Adrenal gland (tissue), 5 donors: ENCODE measurements at regions not wholly inside any gene's neighbourhood (a gene's known extent, or its start where the extent isn't known, plus 50 kb on each side); places are given as distances from the start of the nearest gene placed in this dataset.

ENCODE experiments used
- CTCF ChIP-seq, 6 experiments: fragments of 450-650 bp in 4 of 6; fragments of 200-600 bp in 2 of 6; sonication (generic) in 1 of 6; IDR thresholded peaks; 1 replicate in 5 of 6; 2 replicates in 1 of 6; pipeline versions ENCODE4 v1.5.1 to v1.8.0; 2016 to 2021; ENCODE audit warnings: antibody characterized with exemption in 6 of 6, mild to moderate bottlenecking in 2 of 6, moderate library complexity in 1 of 6
- POLR2A ChIP-seq, 2 donors: fragments of 450-650 bp; IDR thresholded peaks; one replicate each; pipeline ENCODE4 v1.6.1; 2017; ENCODE audit warnings: antibody characterized with exemption in 2 of 2, mild to moderate bottlenecking in 2 of 2, moderate library complexity in 1 of 2
- donor health status: DM: no; HTN: no; CAD: no.

- TF ChIP-seq CTCF (IDR thresholded peaks at IDR 0.05) (no peak), POLR2A (IDR thresholded peaks at IDR 0.05) (no peak)
Observed at GRCh38 chr4:29047341-29048041, 1672.7 kb upstream of the PCDH7 start.
